ENCODE measurements at regions not wholly inside any gene's neighbourhood (a gene's known extent, or its start where the extent isn't known, plus 50 kb on each side); places are given as distances from the start of the nearest gene placed in this dataset.

- Histone ChIP-seq H3K36me3 (ENCODE audit: control insufficient read depth, insufficient read depth, low read length) (no peaks in the 10 kb centered on the region), H3K4me3 (ENCODE audit: low read depth, low read length) (no peak overlapping the region), H3K27me3 (replicated peaks; ENCODE audit: control insufficient read depth, insufficient read depth, low read length) (no peaks in the 10 kb centered on the region), H3K4me1 (no peaks in the 10 kb centered on the region), H3K9me3 (peaks cover 5% of the 10 kb centered on the region)
- no TSS peak for BruUV-seq (replicated peaks)
- ChIA-PET POLR2A (no interaction called here), CTCF (no interaction called here)
- Mint-ChIP-seq H3K27ac (ENCODE audit: unreplicated experiment) (no peak overlapping the region), H3K36me3 (ENCODE audit: insufficient read depth, unreplicated experiment) (peaks cover 5% of the 10 kb centered on the region), H3K27me3 (ENCODE audit: insufficient read depth, unreplicated experiment) (no peaks in the 10 kb centered on the region), H3K9me3 (ENCODE audit: unreplicated experiment) (peaks cover 37% of the 10 kb centered on the region), H3K4me1 (ENCODE audit: low read depth, unreplicated experiment) (no peaks in the 10 kb centered on the region), H3K4me3 (ENCODE audit: unreplicated experiment) (no peak overlapping the region)
- intact Hi-C loops (cut with micrococcal nuclease; ENCODE audit: unreplicated experiment) = no loop called here
- no peak for DNase-seq
- TF ChIP-seq, protein P1, sequence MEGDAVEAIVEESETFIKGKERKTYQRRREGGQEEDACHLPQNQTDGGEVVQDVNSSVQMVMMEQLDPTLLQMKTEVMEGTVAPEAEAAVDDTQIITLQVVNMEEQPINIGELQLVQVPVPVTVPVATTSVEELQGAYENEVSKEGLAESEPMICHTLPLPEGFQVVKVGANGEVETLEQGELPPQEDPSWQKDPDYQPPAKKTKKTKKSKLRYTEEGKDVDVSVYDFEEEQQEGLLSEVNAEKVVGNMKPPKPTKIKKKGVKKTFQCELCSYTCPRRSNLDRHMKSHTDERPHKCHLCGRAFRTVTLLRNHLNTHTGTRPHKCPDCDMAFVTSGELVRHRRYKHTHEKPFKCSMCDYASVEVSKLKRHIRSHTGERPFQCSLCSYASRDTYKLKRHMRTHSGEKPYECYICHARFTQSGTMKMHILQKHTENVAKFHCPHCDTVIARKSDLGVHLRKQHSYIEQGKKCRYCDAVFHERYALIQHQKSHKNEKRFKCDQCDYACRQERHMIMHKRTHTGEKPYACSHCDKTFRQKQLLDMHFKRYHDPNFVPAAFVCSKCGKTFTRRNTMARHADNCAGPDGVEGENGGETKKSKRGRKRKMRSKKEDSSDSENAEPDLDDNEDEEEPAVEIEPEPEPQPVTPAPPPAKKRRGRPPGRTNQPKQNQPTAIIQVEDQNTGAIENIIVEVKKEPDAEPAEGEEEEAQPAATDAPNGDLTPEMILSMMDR (IDR thresholded peaks at IDR 0.05; ENCODE audit: insufficient read depth in 1 of 2, low read depth in 1 of 2, low read length in 1 of 2, severe bottlenecking in 1 of 2, unreplicated experiment in 1 of 2) = no peak
Measured at GRCh38 chr19:56974556-56975207, 134.2 kb upstream of the PEG3 start.

DNA sequence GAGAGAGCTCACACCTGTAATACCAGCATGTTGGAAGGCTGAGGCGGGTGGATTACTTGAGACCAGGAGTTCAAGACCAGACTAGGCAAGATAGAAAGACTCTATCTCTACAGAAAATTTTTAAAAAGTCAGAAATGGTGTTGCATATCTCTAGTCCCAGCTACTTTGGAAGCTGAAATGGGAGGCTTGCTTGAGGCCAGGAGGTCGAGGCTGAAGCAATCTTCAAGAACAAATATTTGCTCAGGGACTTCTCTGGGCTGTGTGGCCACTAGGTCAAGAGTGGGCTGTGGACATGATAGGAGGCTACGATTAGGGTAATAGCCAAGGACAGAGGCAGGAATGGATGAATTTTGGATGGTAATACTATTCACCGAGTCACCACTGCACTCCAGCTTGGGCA, 135.8 kb upstream of the PEG3 start:
- H3K4me1 ChIP-seq = no peaks in the 10 kb centered on the region
- no peaks in the 10 kb centered on the region for H3K27me3 Mint-ChIP-seq (ENCODE audit: insufficient read depth, unreplicated experiment)
- H3K9me3 Mint-ChIP-seq (ENCODE audit: unreplicated experiment) = peaks cover 37% of the 10 kb centered on the region
- intact Hi-C loops (cut with micrococcal nuclease; ENCODE audit: unreplicated experiment) = no loop called here
- TF ChIP-seq, protein P1 (IDR thresholded peaks at IDR 0.05; ENCODE audit: insufficient read depth in 1 of 2, low read depth in 1 of 2, low read length in 1 of 2, severe bottlenecking in 1 of 2, unreplicated experiment in 1 of 2) = no peak
- peaks cover 5% of the 10 kb centered on the region for H3K9me3 ChIP-seq
- no peaks in the 10 kb centered on the region for H3K4me1 Mint-ChIP-seq (ENCODE audit: low read depth, unreplicated experiment)
- no TSS peak for BruUV-seq (replicated peaks)
- no peak overlapping the region for H3K4me3 Mint-ChIP-seq (ENCODE audit: unreplicated experiment)
- H3K27me3 ChIP-seq (replicated peaks; ENCODE audit: control insufficient read depth, insufficient read depth, low read length) = no peaks in the 10 kb centered on the region
- H3K27ac Mint-ChIP-seq (ENCODE audit: unreplicated experiment) = no peak overlapping the region
- H3K36me3 Mint-ChIP-seq (ENCODE audit: insufficient read depth, unreplicated experiment) = peaks cover 5% of the 10 kb centered on the region
- DNase-seq = no peak
- H3K4me3 ChIP-seq (ENCODE audit: low read depth, low read length) = no peak overlapping the region
- POLR2A ChIA-PET = no interaction called here
- no peaks in the 10 kb centered on the region for H3K36me3 ChIP-seq (ENCODE audit: control insufficient read depth, insufficient read depth, low read length)
- CTCF ChIA-PET = no interaction called here

DNA sequence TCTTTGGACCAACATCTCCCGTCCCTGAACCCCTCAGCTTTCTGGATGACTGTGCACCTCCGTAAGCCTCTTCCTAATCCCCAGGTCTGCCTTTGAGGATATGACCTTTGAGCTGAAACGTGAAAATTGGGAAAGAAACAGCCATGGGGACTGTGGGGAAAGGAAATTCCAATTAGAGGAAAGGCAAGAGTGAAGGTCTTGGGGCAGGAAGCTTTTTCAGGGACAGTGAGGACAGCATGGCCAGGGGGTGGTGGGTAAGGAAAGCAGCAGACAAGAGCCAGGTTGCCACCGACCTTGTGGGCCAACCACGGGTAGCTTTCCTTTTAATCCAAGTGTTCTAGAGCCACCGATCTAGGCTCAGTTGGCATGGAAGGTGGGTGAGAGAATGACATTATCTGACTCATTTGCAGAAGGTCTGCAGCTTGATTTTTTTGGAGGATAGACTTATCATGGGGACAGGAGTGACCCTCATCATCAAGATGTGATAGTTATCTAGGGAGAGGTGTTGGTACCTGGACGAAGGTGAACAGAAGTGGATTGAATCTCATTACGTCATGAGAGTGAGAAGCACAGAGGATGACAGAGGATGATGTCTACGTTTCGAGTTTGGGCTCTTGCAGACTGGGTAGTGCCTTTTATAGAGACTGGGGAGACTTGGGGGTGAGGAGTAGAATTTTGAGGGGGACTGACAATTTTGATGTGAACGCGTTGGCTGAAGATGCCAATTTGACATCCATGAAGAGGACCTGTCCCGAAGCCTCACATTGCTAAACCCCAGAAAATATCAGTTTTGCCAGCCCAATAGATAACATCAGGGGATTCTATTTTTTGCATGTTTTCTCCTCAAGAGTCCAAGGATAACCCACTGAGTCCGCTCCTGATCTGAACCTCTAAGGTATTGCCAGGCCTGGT, 136.7 kb upstream of the PEG3 start:
- ChIA-PET CTCF (no interaction called here), POLR2A (no interaction called here)
- no peak for DNase-seq
- Mint-ChIP-seq H3K4me3 (ENCODE audit: unreplicated experiment) (no peak overlapping the region), H3K27ac (ENCODE audit: unreplicated experiment) (no peak overlapping the region), H3K27me3 (ENCODE audit: insufficient read depth, unreplicated experiment) (no peaks in the 10 kb centered on the region), H3K4me1 (ENCODE audit: low read depth, unreplicated experiment) (no peaks in the 10 kb centered on the region), H3K36me3 (ENCODE audit: insufficient read depth, unreplicated experiment) (peaks cover 5% of the 10 kb centered on the region), H3K9me3 (ENCODE audit: unreplicated experiment) (peaks cover 37% of the 10 kb centered on the region)
- BruUV-seq (replicated peaks) = no TSS peak
- H3K36me3 ChIP-seq (ENCODE audit: control insufficient read depth, insufficient read depth, low read length) = no peaks in the 10 kb centered on the region
- TF ChIP-seq, protein P1 (IDR thresholded peaks at IDR 0.05; ENCODE audit: insufficient read depth in 1 of 2, low read depth in 1 of 2, low read length in 1 of 2, severe bottlenecking in 1 of 2, unreplicated experiment in 1 of 2) = no peak
- H3K27me3 ChIP-seq (replicated peaks; ENCODE audit: control insufficient read depth, insufficient read depth, low read length) = no peaks in the 10 kb centered on the region
- H3K4me3 ChIP-seq (ENCODE audit: low read depth, low read length) = no peak overlapping the region
- peaks cover 5% of the 10 kb centered on the region for H3K9me3 ChIP-seq
- H3K4me1 ChIP-seq = no peaks in the 10 kb centered on the region
- intact Hi-C loops (cut with micrococcal nuclease; ENCODE audit: unreplicated experiment) = no loop called here
